IMR-90 (cell line): ENCODE measurements at regions not wholly inside any gene's neighbourhood (a gene's known extent, or its start where the extent isn't known, plus 50 kb on each side); places are given as distances from the start of the nearest gene placed in this dataset.

Experiments used
- ATAC-seq: fragments of 200-7000 bp; cut with Tn5 transposase; 2 replicates; pipeline ENCODE4 v1.9.1; 2020; ENCODE audit warnings: low read depth, mild to moderate bottlenecking, moderate library complexity
- BruUV-seq: library from RNA; stranded (reverse); fragments of 400-500 nt; replicated peaks from 2 replicates; lab custom pipeline; 2021; lab: Mats Ljungman, UMichigan
- CTCF ChIA-PET: fragments of 300-600 bp; formaldehyde crosslinking; extraction: SDS; loops from one replicate; lab custom pipeline; 2021; ENCODE audit warnings: antibody characterized with exemption; lab: Yijun Ruan, JAX
- POLR2A ChIA-PET: fragments of 300-600 bp; sonication (Branson Sonifier 250); formaldehyde crosslinking; loops from one replicate; lab custom pipeline; 2022; ENCODE audit warnings: antibody characterized with exemption; ENCODE audit not compliant: unreplicated experiment; lab: Charles Lee
- DNase-seq: peaks from one replicate; pipeline ENCODE4 v3.0.0; 2013
- H2AFZ ChIP-seq: replicated peaks from 2 replicates; pipeline ENCODE3; 2013; ENCODE audit warnings: low read length, mild to moderate bottlenecking; ENCODE audit not compliant: poor library complexity
- H2AK5ac ChIP-seq: 2 replicates; pipeline ENCODE4 v1.6.1; 2013; ENCODE audit warnings: low read depth, low read length, inconsistent platforms
- H2AK9ac ChIP-seq: replicated peaks from 2 replicates; pipeline ENCODE3; 2013; ENCODE audit warnings: mild to moderate bottlenecking, low read depth, low read length, moderate library complexity; ENCODE audit not compliant: poor library complexity
- H2BK120ac ChIP-seq: 2 replicates; pipeline ENCODE4 v1.6.1; 2013; ENCODE audit warnings: low read depth, low read length, inconsistent platforms
- H2BK15ac ChIP-seq: 3 replicates; pipeline ENCODE4 v1.6.1; 2013; ENCODE audit warnings: low read depth, low read length, inconsistent platforms
- H2BK20ac ChIP-seq: 2 replicates; pipeline ENCODE4 v1.6.1; 2013; ENCODE audit warnings: low read depth, mild to moderate bottlenecking, inconsistent platforms, low read length, moderate library complexity
- H2BK5ac ChIP-seq: 2 replicates; pipeline ENCODE4 v1.6.1; 2013; ENCODE audit warnings: mild to moderate bottlenecking, low read depth, low read length, inconsistent platforms; ENCODE audit not compliant: poor library complexity, severe bottlenecking
- H3K14ac ChIP-seq: replicated peaks from 2 replicates; pipeline ENCODE4 v1.6.1; 2013; ENCODE audit warnings: low read depth, low read length, inconsistent platforms
- H3K18ac ChIP-seq: 2 replicates; pipeline ENCODE4 v1.6.1; 2013; ENCODE audit warnings: low read depth, low read length, control low read depth
- H3K23ac ChIP-seq: 2 replicates; pipeline ENCODE4 v1.6.1; 2013; ENCODE audit warnings: low read depth, low read length, inconsistent platforms
- H3K27ac ChIP-seq: 2 replicates; pipeline ENCODE4 v1.5.1; 2013; ENCODE audit warnings: mild to moderate bottlenecking, control low read depth, low read length; ENCODE audit not compliant: insufficient read depth
- H3K27me3 ChIP-seq: 2 replicates; pipeline ENCODE4 v1.6.1; 2013; ENCODE audit warnings: low read length; ENCODE audit not compliant: control insufficient read depth, insufficient read depth
- H3K36me3 ChIP-seq: 2 replicates; pipeline ENCODE4 v1.6.1; 2013; ENCODE audit warnings: low read length, mixed read lengths; ENCODE audit not compliant: control insufficient read depth, insufficient read depth
- H3K4ac ChIP-seq: 2 replicates; pipeline ENCODE4 v1.6.1; 2013; ENCODE audit warnings: low read depth, low read length, inconsistent platforms
- H3K4me1 ChIP-seq: 2 replicates; pipeline ENCODE4 v1.6.1; 2013; ENCODE audit warnings: low read length, mixed read lengths; ENCODE audit not compliant: control insufficient read depth, insufficient read depth
- H3K4me2 ChIP-seq: 2 replicates; pipeline ENCODE4 v1.6.1; 2013; ENCODE audit warnings: low read depth, mild to moderate bottlenecking, control low read depth, low read length, moderate library complexity
- H3K4me3 ChIP-seq: 2 replicates; pipeline ENCODE4 v1.5.1; 2013; ENCODE audit warnings: low read depth, mild to moderate bottlenecking, control low read depth, low read length, moderate library complexity; ENCODE audit not compliant: insufficient read depth
- H3K56ac ChIP-seq: 2 replicates; pipeline ENCODE4 v1.6.1; 2013; ENCODE audit warnings: low read length, inconsistent platforms; ENCODE audit not compliant: insufficient read depth; ENCODE audit errors: extremely low read depth
- H3K79me1 ChIP-seq, 2 experiments: 2 replicates each; pipeline ENCODE4 v1.6.1; 2013; ENCODE audit warnings: low read length in 2 of 2, inconsistent platforms in 1 of 2, low read depth in 1 of 2
- H3K9ac ChIP-seq: 2 replicates; pipeline ENCODE4 v1.6.1; 2013; ENCODE audit warnings: low read depth, low read length, control low read depth
- H3K9me1 ChIP-seq: 2 replicates; pipeline ENCODE4 v1.6.1; 2013; ENCODE audit warnings: low read length, inconsistent platforms; ENCODE audit not compliant: insufficient read depth
- H3K9me3 ChIP-seq: 2 replicates; pipeline ENCODE4 v1.6.1; 2013; ENCODE audit warnings: low read length; ENCODE audit not compliant: control insufficient read depth, insufficient read depth
- H4K20me1 ChIP-seq: 2 replicates; pipeline ENCODE4 v1.6.1; 2013; ENCODE audit warnings: low read length, inconsistent platforms; ENCODE audit not compliant: insufficient read depth
- H4K5ac ChIP-seq: 2 replicates; pipeline ENCODE4 v1.6.1; 2013; ENCODE audit warnings: mild to moderate bottlenecking, low read depth, low read length, control low read depth
- H4K8ac ChIP-seq, 2 experiments: 2 replicates each; pipeline ENCODE4 v1.6.1; 2013; ENCODE audit warnings: low read depth in 2 of 2, low read length in 2 of 2, control low read depth in 1 of 2, inconsistent platforms in 1 of 2
- H4K91ac ChIP-seq: 2 replicates; pipeline ENCODE4 v1.6.1; 2013; ENCODE audit warnings: low read depth, low read length, inconsistent platforms; ENCODE audit not compliant: insufficient read depth
- CEBPB ChIP-seq: IDR thresholded peaks from 2 replicates; pipeline ENCODE4 v1.6.1; 2012; ENCODE audit warnings: low read depth, low read length, improper control_type of control experiment
- MAFK ChIP-seq: IDR thresholded peaks from 2 replicates; pipeline ENCODE4 v1.6.1; 2012; ENCODE audit warnings: low read depth, low read length, improper control_type of control experiment
- NFE2L2 ChIP-seq: fragments of 150-350 bp; IDR thresholded peaks from 2 replicates; pipeline ENCODE4 v1.6.1; 2016; ENCODE audit warnings: low read depth, mild to moderate bottlenecking, low read length
- dilution Hi-C: fragments of 300-500 bp; cut with HindIII; formaldehyde crosslinking; loops from one replicate; pipeline ENCODE4 v1.14.3; 2018; ENCODE audit warnings: low sequenced_read_pairs; ENCODE audit not compliant: unreplicated experiment
- in situ Hi-C: fragments of 300-500 bp; cut with MboI; formaldehyde crosslinking; loops from 3 replicates; pipeline ENCODE4 v1.14.3; 2019; ENCODE audit warnings: low sequenced_read_pairs, inconsistent platforms, mixed read lengths
- intact Hi-C: fragments of 100-400 bp; cut with micrococcal nuclease; formaldehyde crosslinking; loops from 2 replicates; pipeline ENCODE4 v1.10.0; 2022

DNA sequence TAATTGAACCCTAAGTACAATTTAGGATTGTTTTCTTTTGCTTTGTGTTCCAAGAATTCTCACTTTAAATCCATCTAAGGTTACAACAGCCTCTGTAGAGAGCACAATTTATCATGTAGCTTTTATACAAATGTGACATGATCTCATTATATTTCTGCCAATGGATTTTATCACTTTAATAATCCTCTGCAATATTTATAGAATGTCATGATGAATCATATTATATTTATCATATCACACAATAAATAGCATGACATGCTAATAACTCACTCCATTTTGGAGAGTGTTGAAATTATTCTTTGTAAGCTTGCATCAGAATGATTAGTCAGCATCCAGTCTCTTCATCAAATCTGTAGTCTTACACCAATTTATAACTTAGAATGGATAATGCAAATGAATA is 280.6 kb upstream of the ZNF717 start:
- H4K20me1 ChIP-seq = no peaks in the 10 kb centered on the region
- no peaks in the 10 kb centered on the region for H3K9me1 ChIP-seq
- no peak overlapping the region for H3K14ac ChIP-seq
- intact Hi-C loops (no loop called here), in situ Hi-C loops (no loop called here), dilution Hi-C loops (no loop called here)
- no peak overlapping the region for H3K4ac ChIP-seq
- H3K27me3 ChIP-seq = no peaks in the 10 kb centered on the region
- no peak overlapping the region for H2BK120ac ChIP-seq
- no peak overlapping the region for H2AK5ac ChIP-seq
- TF ChIP-seq NFE2L2 (no peak), CEBPB (peak; percentile 19; the same call in 1 of the 2 replicates), MAFK (peak; percentile 47; the same call in 1 of the 2 replicates)
- no peak overlapping the region for H2AFZ ChIP-seq
- no peak overlapping the region for H3K9ac ChIP-seq
- H2BK5ac ChIP-seq = no peak overlapping the region
- no peak for ATAC-seq
- CTCF ChIA-PET = no interaction called here
- no peak overlapping the region for H2AK9ac ChIP-seq
- H4K5ac ChIP-seq = no peak overlapping the region
- DNase-seq = peak; percentile 30
- no peaks in the 10 kb centered on the region for H3K36me3 ChIP-seq
- H3K4me1 ChIP-seq = 0 out of 2 replicates have a peak, but pooled peaks cover 2% of the 10 kb centered on the region
- no peak overlapping the region for H2BK20ac ChIP-seq
- H3K4me3 ChIP-seq = no peak overlapping the region
- H3K23ac ChIP-seq = no peak overlapping the region
- H3K4me2 ChIP-seq = no peak overlapping the region
- no peak overlapping the region for H2BK15ac ChIP-seq
- no peak overlapping the region for H4K91ac ChIP-seq
- no peak overlapping the region for H3K18ac ChIP-seq
- H4K8ac ChIP-seq = no peak overlapping the region
- no peaks in the 10 kb centered on the region for H3K79me1 ChIP-seq
- no peaks in the 10 kb centered on the region for H3K9me3 ChIP-seq
- H3K56ac ChIP-seq = no peak overlapping the region
- POLR2A ChIA-PET = interaction anchor here (1.0 kb wide), 1 partner anchor 12 kb away, joined by 3 read pairs; no protein-coding TSS in a partner anchor
- BruUV-seq = no TSS peak
- H3K27ac ChIP-seq = no peak overlapping the region
